ENCODE measurements at regions not wholly inside any gene's neighbourhood (a gene's known extent, or its start where the extent isn't known, plus 50 kb on each side); places are given as distances from the start of the nearest gene placed in this dataset.

DNA sequence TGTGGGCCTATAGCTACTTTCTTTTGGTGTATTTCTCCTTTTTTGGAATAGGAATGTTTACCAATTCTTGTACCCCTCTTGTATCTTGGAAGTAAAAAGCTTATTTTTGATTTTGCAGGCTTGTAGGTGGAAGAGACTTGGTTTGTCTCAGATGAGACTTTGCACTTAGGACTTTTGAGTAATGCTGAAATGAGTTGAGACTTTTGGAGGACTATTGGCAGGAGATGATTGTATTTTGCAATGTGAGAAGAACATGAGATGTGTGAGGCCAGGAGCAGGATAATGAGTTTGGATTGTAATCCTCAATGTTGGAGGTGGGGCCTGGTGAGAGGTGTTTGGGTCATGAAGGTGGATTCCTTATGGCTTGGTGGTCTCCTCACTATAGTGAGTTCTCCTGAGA, 106.3 kb downstream of the KBTBD8 start:
- no peak overlapping the region for H3K4me2 ChIP-seq (ENCODE audit: insufficient read depth in 1 of 2, low read depth in 2 of 2, low read length in 2 of 2)
- no peak overlapping the region for H2BK5ac ChIP-seq (ENCODE audit: low read depth, low read length)
- no peak overlapping the region for H3K56ac ChIP-seq (replicated peaks; ENCODE audit: insufficient read length, low read depth, low read length)
- no peak for DNase-seq (ENCODE audit: low read depth in 1 of 2, low spot score in 2 of 2)
- no peaks in the 10 kb centered on the region for H3K79me1 ChIP-seq (ENCODE audit: low read depth, low read length)
- no peaks in the 10 kb centered on the region; a peak in 1 of 8 replicates for H3K36me3 ChIP-seq (ENCODE audit: control insufficient read depth in 2 of 4, insufficient read depth in 4 of 4, low read length in 3 of 4)
- ChIA-PET POLR2A (ENCODE audit: partially characterized antibody) (no interaction called here), CTCF (ENCODE audit: partially characterized antibody) (interaction anchor here (1.0 to 1.6 kb wide), 2 partner anchors 10 to 115 kb away, joined by 4 read pairs; no protein-coding TSS in a partner anchor)
- H3K14ac ChIP-seq (ENCODE audit: insufficient read length): no peak overlapping the region
- H3K18ac ChIP-seq (ENCODE audit: extremely low read depth, low read length): no peak overlapping the region
- no peak for FAIRE-seq
- H2AFZ ChIP-seq (ENCODE audit: low read length): no peak overlapping the region
- no peak overlapping the region for H3K23ac ChIP-seq (ENCODE audit: insufficient read length)
- H4K91ac ChIP-seq (replicated peaks; ENCODE audit: insufficient read length, low read length): no peak overlapping the region
- no peak overlapping the region for H3K9ac ChIP-seq (replicated peaks in 1 of 4; ENCODE audit: extremely low read depth in 1 of 4, low read depth in 3 of 4, low read length in 3 of 4)
- no peak overlapping the region for H4K8ac ChIP-seq (ENCODE audit: extremely low read depth, insufficient read depth, low read length)
- H3K9me3 ChIP-seq (ENCODE audit: insufficient read depth in 2 of 2, low read depth in 1 of 2, low read length in 1 of 2): peaks cover 7 to 10% of the 10 kb centered on the region in 2 experiments
- H4K20me1 ChIP-seq (replicated peaks in 1 of 2; ENCODE audit: control insufficient read depth in 1 of 2, insufficient read depth in 2 of 2, low read length in 2 of 2): no peaks in the 10 kb centered on the region
- no peaks in the 10 kb centered on the region for H3K79me2 ChIP-seq (ENCODE audit: control insufficient read depth in 1 of 2, insufficient read depth in 2 of 2, low read length in 2 of 2)
- H2BK12ac ChIP-seq (ENCODE audit: low read depth, low read length): no peak overlapping the region
- H3K4me3 ChIP-seq (ENCODE audit: extremely low read depth in 1 of 4, insufficient read depth in 2 of 4, low read depth in 3 of 4, low read length in 4 of 4): no peak overlapping the region
- no peak overlapping the region for H2BK20ac ChIP-seq (ENCODE audit: low read length)
- TF ChIP-seq YY1 (IDR thresholded peaks at IDR 0.05; ENCODE audit: low read depth, low read length) (no peak), JUND (IDR thresholded peaks at IDR 0.05; ENCODE audit: low read length) (no peak), MAFK (IDR thresholded peaks at IDR 0.05; ENCODE audit: low read depth, low read length) (no peak), SP4 (IDR thresholded peaks at IDR 0.05; ENCODE audit: low read length) (no peak), KDM5A (IDR thresholded peaks at IDR 0.05; ENCODE audit: low read length) (no peak), BACH1 (IDR thresholded peaks at IDR 0.05; ENCODE audit: low read length) (no peak), POU5F1 (IDR thresholded peaks at IDR 0.05; ENCODE audit: low read depth, low read length) (no peak), GTF2F1 (IDR thresholded peaks at IDR 0.05; ENCODE audit: borderline replicate concordance, low read depth, low read length) (no peak), POLR2AphosphoS5 (IDR thresholded peaks at IDR 0.05; ENCODE audit: low read depth, low read length) (no peak)
- TF ChIP-seq, protein P1, sequence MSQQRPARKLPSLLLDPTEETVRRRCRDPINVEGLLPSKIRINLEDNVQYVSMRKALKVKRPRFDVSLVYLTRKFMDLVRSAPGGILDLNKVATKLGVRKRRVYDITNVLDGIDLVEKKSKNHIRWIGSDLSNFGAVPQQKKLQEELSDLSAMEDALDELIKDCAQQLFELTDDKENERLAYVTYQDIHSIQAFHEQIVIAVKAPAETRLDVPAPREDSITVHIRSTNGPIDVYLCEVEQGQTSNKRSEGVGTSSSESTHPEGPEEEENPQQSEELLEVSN (IDR thresholded peaks at IDR 0.05): no peak
- TF ChIP-seq, protein P2, sequence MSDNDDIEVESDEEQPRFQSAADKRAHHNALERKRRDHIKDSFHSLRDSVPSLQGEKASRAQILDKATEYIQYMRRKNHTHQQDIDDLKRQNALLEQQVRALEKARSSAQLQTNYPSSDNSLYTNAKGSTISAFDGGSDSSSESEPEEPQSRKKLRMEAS (IDR thresholded peaks at IDR 0.05): no peak
- peaks cover 0 to 5% (median 0%) of the 10 kb centered on the region in 4 experiments; a peak in 2 of 7 replicates for H3K4me1 ChIP-seq (replicated peaks in 1 of 4; ENCODE audit: control insufficient read depth in 3 of 4, insufficient read depth in 4 of 4, low read length in 3 of 4)
- no peak overlapping the region for H3K27ac ChIP-seq (ENCODE audit: low read depth, low read length)
- H3K27me3 ChIP-seq (replicated peaks in 1 of 4; ENCODE audit: control insufficient read depth in 3 of 4, extremely low read depth in 1 of 4, insufficient read depth in 3 of 4, low read length in 3 of 4): no peaks in the 10 kb centered on the region
- H4K5ac ChIP-seq (ENCODE audit: insufficient read length, low read depth, low read length): no peak overlapping the region
- H2AK5ac ChIP-seq (ENCODE audit: low read depth, low read length): no peak overlapping the region
- no peak overlapping the region for H2BK15ac ChIP-seq (ENCODE audit: low read length)
- no peak overlapping the region for H2BK120ac ChIP-seq (replicated peaks; ENCODE audit: low read depth, low read length)
- H3K4ac ChIP-seq (replicated peaks; ENCODE audit: insufficient read length, low read depth, low read length): no peak overlapping the region
- no peaks in the 10 kb centered on the region for H3K23me2 ChIP-seq (ENCODE audit: low read depth, low read length)

Data from H1 (cell line).